ENCODE measurements at regions not wholly inside any gene's neighbourhood (a gene's known extent, or its start where the extent isn't known, plus 50 kb on each side); places are given as distances from the start of the nearest gene placed in this dataset.

GRCh38 chr10:44020322-44021111, 364.4 kb downstream of the CXCL12 start:
- H3K4me3 Mint-ChIP-seq, result no peak overlapping the region

GRCh38 chr10:44017483-44018145, 367.3 kb downstream of the CXCL12 start:
- Mint-ChIP-seq H3K36me3 (no peaks in the 10 kb centered on the region), H3K27me3 (ENCODE audit: low read depth in 2 of 2) (peaks cover 0 to 56% of the 10 kb centered on the region in 2 donors), H3K27ac (no peak overlapping the region), H3K9me3 (no peaks in the 10 kb centered on the region), H3K4me1 (no peaks in the 10 kb centered on the region), H3K4me3 (no peak overlapping the region)
- WGBS (ENCODE audit: insufficient coverage), result 90% methylated on average over 4 of the region's 5 CpGs
- H3K4me3 ChIP-seq (ENCODE audit: low read length), result no peak overlapping the region
- no peaks in the 10 kb centered on the region for H3K27me3 ChIP-seq (ENCODE audit: control insufficient read depth, insufficient read depth, low read length)
- intact Hi-C loops (cut with micrococcal nuclease), result no loop called here
- TF ChIP-seq CTCF (IDR thresholded peaks at IDR 0.05), result no peak
- no peak for DNase-seq
- H3K36me3 ChIP-seq (ENCODE audit: control insufficient read depth, insufficient read depth, low read length), result no peaks in the 10 kb centered on the region
- no peaks in the 10 kb centered on the region for H3K4me1 ChIP-seq (ENCODE audit: control insufficient read depth, insufficient read depth, low read length)
- no peak overlapping the region for H3K27ac ChIP-seq (ENCODE audit: low read length)
- no peaks in the 10 kb centered on the region for H3K9me3 ChIP-seq (ENCODE audit: control insufficient read depth, insufficient read depth, low read length)
- ATAC-seq, result no peak

More at GRCh38 chr10:44020322-44021111, 364.4 kb downstream of the CXCL12 start:
- no peak overlapping the region for H3K4me3 ChIP-seq (ENCODE audit: low read length)
- H3K27ac ChIP-seq (ENCODE audit: low read length), result no peak overlapping the region
- no peak overlapping the region for H3K27ac Mint-ChIP-seq
- DNase-seq (no peak), ATAC-seq (no peak)
- WGBS (ENCODE audit: insufficient coverage), result 70% methylated on average over 4 of the region's 5 CpGs
- intact Hi-C loops (cut with micrococcal nuclease), result no loop called here
- H3K36me3 Mint-ChIP-seq, result no peaks in the 10 kb centered on the region
- H3K9me3 ChIP-seq (ENCODE audit: control insufficient read depth, insufficient read depth, low read length), result no peaks in the 10 kb centered on the region
- no peaks in the 10 kb centered on the region for H3K36me3 ChIP-seq (ENCODE audit: control insufficient read depth, insufficient read depth, low read length)
- no peaks in the 10 kb centered on the region for H3K4me1 Mint-ChIP-seq
- TF ChIP-seq CTCF (IDR thresholded peaks at IDR 0.05), result no peak
- no peaks in the 10 kb centered on the region for H3K27me3 ChIP-seq (ENCODE audit: control insufficient read depth, insufficient read depth, low read length)
- H3K27me3 Mint-ChIP-seq (ENCODE audit: low read depth in 2 of 2), result peaks cover 11 to 73% of the 10 kb centered on the region in 2 donors
- no peaks in the 10 kb centered on the region for H3K4me1 ChIP-seq (ENCODE audit: control insufficient read depth, insufficient read depth, low read length)
- H3K9me3 Mint-ChIP-seq, result no peaks in the 10 kb centered on the region

GRCh38 chr10:44016589-44017482, 368.1 kb downstream of the CXCL12 start:
- H3K4me1 ChIP-seq (ENCODE audit: control insufficient read depth, insufficient read depth, low read length), result no peaks in the 10 kb centered on the region
- H3K4me3 ChIP-seq (ENCODE audit: low read length), result no peak overlapping the region
- H3K4me1 Mint-ChIP-seq, result no peaks in the 10 kb centered on the region
- no peak for DNase-seq
- no peaks in the 10 kb centered on the region for H3K27me3 ChIP-seq (ENCODE audit: control insufficient read depth, insufficient read depth, low read length)
- 93% methylated on average over 5 of the region's 5 CpGs for WGBS (ENCODE audit: insufficient coverage)
- no peaks in the 10 kb centered on the region for H3K9me3 ChIP-seq (ENCODE audit: control insufficient read depth, insufficient read depth, low read length)
- H3K27ac ChIP-seq (ENCODE audit: low read length), result no peak overlapping the region
- no peaks in the 10 kb centered on the region for H3K36me3 ChIP-seq (ENCODE audit: control insufficient read depth, insufficient read depth, low read length)
- no peak overlapping the region for H3K4me3 Mint-ChIP-seq
- intact Hi-C loops (cut with micrococcal nuclease), result no loop called here
- TF ChIP-seq CTCF (IDR thresholded peaks at IDR 0.05), result no peak
- no peak for ATAC-seq
- no peak overlapping the region for H3K27ac Mint-ChIP-seq
- H3K36me3 Mint-ChIP-seq, result no peaks in the 10 kb centered on the region
- H3K27me3 Mint-ChIP-seq (ENCODE audit: low read depth in 2 of 2), result peaks cover 0 to 49% of the 10 kb centered on the region in 2 donors
- H3K9me3 Mint-ChIP-seq, result no peaks in the 10 kb centered on the region
